ENCODE measurements at regions not wholly inside any gene's neighbourhood (a gene's known extent, or its start where the extent isn't known, plus 50 kb on each side); places are given as distances from the start of the nearest gene placed in this dataset.
"Not testable (repeated sequence)": the region's sequence is repeated elsewhere in the genome, so short reads cannot be mapped to it uniquely, and the experiment has no call there.

GRCh38 chr16:62294213-62294972 is 258.2 kb upstream of the CDH8 start:
- DNase-seq (ENCODE audit: low read depth in 4 of 4, low spot score in 3 of 4) = no peak

- no peak for DNase-seq (ENCODE audit: low read depth in 4 of 4, low spot score in 3 of 4)
Measured at GRCh38 chr16:62288990-62289629, 252.9 kb upstream of the CDH8 start.

GRCh38 chr16:62280506-62280905 is 244.3 kb upstream of the CDH8 start:
- DNase-seq (ENCODE audit: low read depth in 4 of 4, low spot score in 3 of 4) = no peak

- no peak for DNase-seq (ENCODE audit: low read depth in 4 of 4, low spot score in 3 of 4)
Measured at GRCh38 chr16:62277942-62278341, 241.7 kb upstream of the CDH8 start.

GRCh38 chr16:62276637-62277036 is 240.4 kb upstream of the CDH8 start:
- no peak for DNase-seq (ENCODE audit: low read depth in 4 of 4, low spot score in 3 of 4)

GRCh38 chr16:62272035-62272434 is 235.8 kb upstream of the CDH8 start:
- no peak for DNase-seq (ENCODE audit: low read depth in 4 of 4, low spot score in 3 of 4)

GRCh38 chr16:62261760-62262159 is 225.5 kb upstream of the CDH8 start:
- no peak for DNase-seq (ENCODE audit: low read depth in 4 of 4, low spot score in 3 of 4)

- DNase-seq (ENCODE audit: low read depth in 4 of 4, low spot score in 3 of 4) = not testable (repeated sequence)
Measured at GRCh38 chr16:62258931-62259435, 222.7 kb upstream of the CDH8 start.

- DNase-seq (ENCODE audit: low read depth in 4 of 4, low spot score in 3 of 4) = peak in 1 of 4 donors; percentile 3
Measured at GRCh38 chr16:62256406-62256805, 220.2 kb upstream of the CDH8 start.

GRCh38 chr16:62254847-62255246 is 218.6 kb upstream of the CDH8 start:
- no peak for DNase-seq (ENCODE audit: low read depth in 4 of 4, low spot score in 3 of 4)

- no peak for DNase-seq (ENCODE audit: low read depth in 4 of 4, low spot score in 3 of 4)
Measured at GRCh38 chr16:62254372-62254771, 218.1 kb upstream of the CDH8 start.

GRCh38 chr16:62253966-62254365 is 217.7 kb upstream of the CDH8 start:
- DNase-seq (ENCODE audit: low read depth in 4 of 4, low spot score in 3 of 4) = no peak

GRCh38 chr16:62249069-62249468 is 212.8 kb upstream of the CDH8 start:
- no peak for DNase-seq (ENCODE audit: low read depth in 4 of 4, low spot score in 3 of 4)

GRCh38 chr16:62240722-62241121 is 204.5 kb upstream of the CDH8 start:
- DNase-seq (ENCODE audit: low read depth in 4 of 4, low spot score in 3 of 4) = no peak

GRCh38 chr16:62225675-62226074 is 189.4 kb upstream of the CDH8 start:
- peak in 2 of 4 donors; percentile 2 to 7 for DNase-seq (ENCODE audit: low read depth in 4 of 4, low spot score in 3 of 4)

GRCh38 chr16:62224646-62225209 is 188.5 kb upstream of the CDH8 start:
- DNase-seq (ENCODE audit: low read depth in 4 of 4, low spot score in 3 of 4) = no peak

- no peak for DNase-seq (ENCODE audit: low read depth in 4 of 4, low spot score in 3 of 4)
Measured at GRCh38 chr16:62216837-62217236, 180.6 kb upstream of the CDH8 start.

- no peak for DNase-seq (ENCODE audit: low read depth in 4 of 4, low spot score in 3 of 4)
Measured at GRCh38 chr16:62213763-62214162, 177.5 kb upstream of the CDH8 start.

GRCh38 chr16:62208934-62209333 is 172.7 kb upstream of the CDH8 start:
- no peak for DNase-seq (ENCODE audit: low read depth in 4 of 4, low spot score in 3 of 4)

GRCh38 chr16:62205459-62205858 is 169.2 kb upstream of the CDH8 start:
- DNase-seq (ENCODE audit: low read depth in 4 of 4, low spot score in 3 of 4) = no peak

GRCh38 chr16:62201911-62202310 is 165.7 kb upstream of the CDH8 start:
- no peak for DNase-seq (ENCODE audit: low read depth in 4 of 4, low spot score in 3 of 4)

- DNase-seq (ENCODE audit: low read depth in 4 of 4, low spot score in 3 of 4) = no peak
Measured at GRCh38 chr16:62194828-62195227, 158.6 kb upstream of the CDH8 start.

Data from right renal pelvis (tissue), 4 donors.